Astrocyte of the cerebellum (primary cell): ENCODE measurements at regions not wholly inside any gene's neighbourhood (a gene's known extent, or its start where the extent isn't known, plus 50 kb on each side); places are given as distances from the start of the nearest gene placed in this dataset.

Experiments
- DNase-seq: peaks from one replicate; pipeline ENCODE4 v3.0.0-alpha.2; 2011; ENCODE audit warnings: low read depth
- H3K4me3 ChIP-seq: 2 replicates; pipeline ENCODE4 v1.5.1; 2011; ENCODE audit warnings: mild to moderate bottlenecking, low read depth, low read length, moderate library complexity
- CTCF ChIP-seq: IDR thresholded peaks from 2 replicates; pipeline ENCODE4 v1.5.1; 2012; ENCODE audit warnings: low read length, low read depth, moderate library complexity, mild to moderate bottlenecking; ENCODE audit errors: missing control alignments
- in situ Hi-C: cut with HindIII; loops from 2 replicates; pipeline ENCODE4 v1.10.0; 2017; ENCODE audit warnings: low sequenced_read_pairs

GRCh38 chr5:44884036-44884435, 75.3 kb downstream of the MRPS30 start:
- in situ Hi-C loops, result no loop called here
- no peak overlapping the region for H3K4me3 ChIP-seq
- no peak for TF ChIP-seq CTCF
- DNase-seq, result no peak

GRCh38 chr5:44885903-44886302, 77.2 kb downstream of the MRPS30 start:
- in situ Hi-C loops, result no loop called here
- no peak overlapping the region for H3K4me3 ChIP-seq
- TF ChIP-seq CTCF, result no peak
- DNase-seq, result peak; percentile 59

GRCh38 chr5:44887722-44888121, 79.0 kb downstream of the MRPS30 start:
- in situ Hi-C loops, result no loop called here
- no peak for DNase-seq
- no peak overlapping the region for H3K4me3 ChIP-seq
- TF ChIP-seq CTCF, result no peak

GRCh38 chr5:44888435-44888834, 79.7 kb downstream of the MRPS30 start:
- in situ Hi-C loops, result no loop called here
- TF ChIP-seq CTCF, result no peak
- DNase-seq, result no peak
- no peak overlapping the region for H3K4me3 ChIP-seq

GRCh38 chr5:44891116-44891515, 82.4 kb downstream of the MRPS30 start:
- H3K4me3 ChIP-seq, result no peak overlapping the region
- in situ Hi-C loops, result no loop called here
- TF ChIP-seq CTCF, result no peak
- no peak for DNase-seq

GRCh38 chr5:44900273-44900954, 91.7 kb downstream of the MRPS30 start:
- in situ Hi-C loops, result no loop called here
- TF ChIP-seq CTCF, result no peak

More at GRCh38 chr5:44900273-44900954, 91.7 kb downstream of the MRPS30 start:
- no peak overlapping the region for H3K4me3 ChIP-seq
- no peak for DNase-seq
